Endothelial cell of hepatic sinusoid (primary cell): ENCODE measurements at regions not wholly inside any gene's neighbourhood (a gene's known extent, or its start where the extent isn't known, plus 50 kb on each side); places are given as distances from the start of the nearest gene placed in this dataset.
"Not testable (repeated sequence)": the region's sequence is repeated elsewhere in the genome, so short reads cannot be mapped to it uniquely, and the experiment has no call there.

Source experiments
- in situ Hi-C: cut with HindIII; loops from 2 replicates; pipeline ENCODE4 v1.10.0; 2017; ENCODE audit warnings: low sequenced_read_pairs

- in situ Hi-C loops = no loop called here
Measured at GRCh38 chr5:37929791-37930190, 90.0 kb upstream of the GDNF start.

GRCh38 chr5:37927753-37928152 lies 87.9 kb upstream of the GDNF start:
- in situ Hi-C loops = not testable (repeated sequence)

- in situ Hi-C loops = no loop called here
Measured at GRCh38 chr5:37926732-37927131, 86.9 kb upstream of the GDNF start.

GRCh38 chr5:37921452-37921851 lies 81.6 kb upstream of the GDNF start:
- in situ Hi-C loops = no loop called here

GRCh38 chr5:37918424-37918823 lies 78.6 kb upstream of the GDNF start:
- in situ Hi-C loops = no loop called here

- in situ Hi-C loops = no loop called here
Measured at GRCh38 chr5:37916525-37916924, 76.7 kb upstream of the GDNF start.

GRCh38 chr5:37915097-37915736 lies 75.4 kb upstream of the GDNF start:
- in situ Hi-C loops = no loop called here

- in situ Hi-C loops = not testable (repeated sequence)
Measured at GRCh38 chr5:37909610-37910266, 69.9 kb upstream of the GDNF start.

GRCh38 chr5:37906416-37906815 lies 66.6 kb upstream of the GDNF start:
- in situ Hi-C loops = no loop called here

- in situ Hi-C loops = no loop called here
Measured at GRCh38 chr5:37905230-37905629, 65.4 kb upstream of the GDNF start.

GRCh38 chr5:37902323-37902722 lies 62.5 kb upstream of the GDNF start:
- in situ Hi-C loops = no loop called here

- in situ Hi-C loops = no loop called here
Measured at GRCh38 chr5:37900692-37901091, 60.9 kb upstream of the GDNF start.

GRCh38 chr5:37899037-37899436 lies 59.2 kb upstream of the GDNF start:
- in situ Hi-C loops = no loop called here

GRCh38 chr5:37896159-37896558 lies 56.3 kb upstream of the GDNF start:
- in situ Hi-C loops = no loop called here

GRCh38 chr5:37893434-37894134 lies 53.7 kb upstream of the GDNF start:
- in situ Hi-C loops = no loop called here

- in situ Hi-C loops = no loop called here
Measured at GRCh38 chr5:37892586-37892985, 52.7 kb upstream of the GDNF start.

GRCh38 chr5:37891832-37892231 lies 52.0 kb upstream of the GDNF start:
- in situ Hi-C loops = no loop called here

GRCh38 chr5:37889612-37890317 lies 49.9 kb upstream of the GDNF start:
- in situ Hi-C loops = no loop called here
